Breast epithelium (tissue), 4 donors: ENCODE measurements at regions not wholly inside any gene's neighbourhood (a gene's known extent, or its start where the extent isn't known, plus 50 kb on each side); places are given as distances from the start of the nearest gene placed in this dataset.

Source experiments
- DNase-seq, 2 donors: peaks; one replicate each; pipeline ENCODE4 v3.0.0-alpha.2; 2019; ENCODE audit warnings: low spot score in 2 of 2
- H3K27ac ChIP-seq, 2 donors: fragments of 200-600 bp; sonication (generic) in 1 of 2; one replicate each; pipeline ENCODE4 v1.5.1; 2016 to 2019; ENCODE audit warnings: mild to moderate bottlenecking in 1 of 2
- H3K27me3 ChIP-seq, 2 donors: fragments of 200-600 bp; sonication (generic) in 1 of 2; one replicate each; pipeline versions ENCODE4 v1.5.1 to v1.6.0; 2017 to 2019; ENCODE audit warnings: control low read depth in 1 of 2, mild to moderate bottlenecking in 1 of 2
- H3K36me3 ChIP-seq: fragments of 200-600 bp; one replicate; pipeline ENCODE4 v1.5.1; 2019
- H3K4me1 ChIP-seq, 2 donors: fragments of 200-600 bp; sonication (generic); one replicate each; pipeline ENCODE4 v1.5.1; 2016 to 2019; ENCODE audit warnings: control low read depth in 1 of 2
- H3K4me3 ChIP-seq, 3 donors: fragments of 200-600 bp; sonication (generic); 1 replicate in 2 of 3; 2 replicates in 1 of 3; pipeline ENCODE4 v1.5.1; 2016 to 2019; ENCODE audit warnings: mild to moderate bottlenecking in 3 of 3, moderate library complexity in 2 of 3
- H3K9me3 ChIP-seq, 2 donors: fragments of 200-600 bp; sonication (generic) in 1 of 2; one replicate each; pipeline ENCODE4 v1.5.1; 2016 to 2019; ENCODE audit warnings: control low read depth in 1 of 2
- POLR2A ChIP-seq: fragments of 450-650 bp; IDR thresholded peaks from one replicate; pipeline ENCODE4 v1.6.1; 2016; ENCODE audit warnings: antibody characterized with exemption, mild to moderate bottlenecking, moderate library complexity
- POLR2AphosphoS5 ChIP-seq, 3 donors: sonication (generic); formaldehyde crosslinking; IDR thresholded peaks; one replicate each; pipeline ENCODE4 v1.6.1; 2017; ENCODE audit warnings: antibody characterized with exemption in 3 of 3
- intact Hi-C: fragments of 100-400 bp; cut with DNase I; formaldehyde crosslinking; loops from one replicate; pipeline ENCODE4 v1.15.1; 2023; ENCODE audit warnings: low total_unique reads
- TF ChIP-seq, protein P1 (sequence below), 3 donors: fragments of 450-650 bp; IDR thresholded peaks; one replicate each; pipeline ENCODE4 v1.5.1; 2016 to 2017; ENCODE audit warnings: antibody characterized with exemption in 3 of 3, mild to moderate bottlenecking in 3 of 3, moderate library complexity in 3 of 3

GRCh38 chr4:127344071-127344470 is 288.7 kb upstream of the INTU start:
- DNase-seq, result no peak
- Histone ChIP-seq H3K9me3 (no peaks in the 10 kb centered on the region), H3K4me1 (no peaks in the 10 kb centered on the region), H3K4me3 (no peak overlapping the region), H3K27ac (no peak overlapping the region), H3K27me3 (no peaks in the 10 kb centered on the region), H3K36me3 (no peaks in the 10 kb centered on the region)
- intact Hi-C loops, result no loop called here
- TF ChIP-seq POLR2AphosphoS5 (IDR thresholded peaks at IDR 0.05), result no peak
- no peak for TF ChIP-seq POLR2A
- TF ChIP-seq, protein P1, sequence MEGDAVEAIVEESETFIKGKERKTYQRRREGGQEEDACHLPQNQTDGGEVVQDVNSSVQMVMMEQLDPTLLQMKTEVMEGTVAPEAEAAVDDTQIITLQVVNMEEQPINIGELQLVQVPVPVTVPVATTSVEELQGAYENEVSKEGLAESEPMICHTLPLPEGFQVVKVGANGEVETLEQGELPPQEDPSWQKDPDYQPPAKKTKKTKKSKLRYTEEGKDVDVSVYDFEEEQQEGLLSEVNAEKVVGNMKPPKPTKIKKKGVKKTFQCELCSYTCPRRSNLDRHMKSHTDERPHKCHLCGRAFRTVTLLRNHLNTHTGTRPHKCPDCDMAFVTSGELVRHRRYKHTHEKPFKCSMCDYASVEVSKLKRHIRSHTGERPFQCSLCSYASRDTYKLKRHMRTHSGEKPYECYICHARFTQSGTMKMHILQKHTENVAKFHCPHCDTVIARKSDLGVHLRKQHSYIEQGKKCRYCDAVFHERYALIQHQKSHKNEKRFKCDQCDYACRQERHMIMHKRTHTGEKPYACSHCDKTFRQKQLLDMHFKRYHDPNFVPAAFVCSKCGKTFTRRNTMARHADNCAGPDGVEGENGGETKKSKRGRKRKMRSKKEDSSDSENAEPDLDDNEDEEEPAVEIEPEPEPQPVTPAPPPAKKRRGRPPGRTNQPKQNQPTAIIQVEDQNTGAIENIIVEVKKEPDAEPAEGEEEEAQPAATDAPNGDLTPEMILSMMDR (IDR thresholded peaks at IDR 0.05), result no peak

GRCh38 chr4:127347936-127348335 is 284.8 kb upstream of the INTU start:
- Histone ChIP-seq H3K4me1 (no peaks in the 10 kb centered on the region), H3K27me3 (no peaks in the 10 kb centered on the region), H3K36me3 (no peaks in the 10 kb centered on the region), H3K4me3 (no peak overlapping the region), H3K27ac (no peak overlapping the region), H3K9me3 (no peaks in the 10 kb centered on the region)
- TF ChIP-seq POLR2A, result no peak
- no peak for TF ChIP-seq POLR2AphosphoS5 (IDR thresholded peaks at IDR 0.05)
- TF ChIP-seq, protein P1 (IDR thresholded peaks at IDR 0.05), result no peak
- no peak for DNase-seq
- intact Hi-C loops, result no loop called here

DNA sequence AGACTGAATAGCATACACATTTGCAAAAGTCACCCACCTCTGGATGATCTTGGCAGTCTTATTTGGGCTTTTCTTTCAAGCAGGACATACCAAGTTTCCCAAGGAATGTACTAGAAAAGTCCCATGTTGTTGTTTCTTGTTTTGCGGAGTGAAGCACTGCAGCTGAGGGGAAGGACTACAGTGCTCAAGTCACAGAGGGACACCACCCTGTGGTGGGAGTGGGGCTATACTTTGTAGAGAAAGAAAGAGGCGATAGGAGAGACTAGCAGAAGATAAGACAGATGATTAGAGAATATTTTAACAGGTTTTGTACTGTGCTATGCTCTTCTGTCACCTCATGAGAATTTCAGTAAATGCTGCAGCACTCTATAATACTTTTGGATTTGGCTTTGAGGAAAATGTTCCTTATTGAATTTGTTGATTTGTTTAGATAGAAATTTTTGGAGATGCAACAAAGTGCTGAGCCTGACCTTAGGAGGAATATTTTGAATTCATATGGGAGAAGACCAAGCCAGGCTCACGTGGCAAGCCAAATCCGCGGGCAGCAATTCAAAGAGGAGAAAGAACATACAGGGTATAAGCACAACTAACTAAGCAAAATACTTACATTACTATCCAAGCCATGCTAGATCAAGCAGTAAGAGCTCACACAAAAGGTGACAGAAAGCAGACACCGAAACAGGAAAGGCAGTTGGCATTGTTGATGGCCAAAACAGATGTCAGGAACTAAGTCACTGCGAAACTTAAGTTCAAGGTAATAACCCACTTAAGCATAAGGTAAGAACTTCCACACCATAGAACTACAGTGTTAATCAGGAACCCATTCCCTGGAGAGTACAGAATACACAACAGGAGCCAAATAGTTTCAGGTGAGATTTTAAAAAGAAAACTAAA is 280.3 kb upstream of the INTU start:
- Histone ChIP-seq H3K27ac (peak overlapping the region in 1 of 2 donors; percentile 7), H3K4me3 (no peak overlapping the region), H3K9me3 (no peaks in the 10 kb centered on the region), H3K27me3 (no peaks in the 10 kb centered on the region), H3K36me3 (no peaks in the 10 kb centered on the region), H3K4me1 (no peaks in the 10 kb centered on the region)
- intact Hi-C loops, result no loop called here
- TF ChIP-seq POLR2A, result no peak
- no peak for TF ChIP-seq POLR2AphosphoS5 (IDR thresholded peaks at IDR 0.05)
- TF ChIP-seq, protein P1 (IDR thresholded peaks at IDR 0.05), result no peak
- no peak for DNase-seq

DNA sequence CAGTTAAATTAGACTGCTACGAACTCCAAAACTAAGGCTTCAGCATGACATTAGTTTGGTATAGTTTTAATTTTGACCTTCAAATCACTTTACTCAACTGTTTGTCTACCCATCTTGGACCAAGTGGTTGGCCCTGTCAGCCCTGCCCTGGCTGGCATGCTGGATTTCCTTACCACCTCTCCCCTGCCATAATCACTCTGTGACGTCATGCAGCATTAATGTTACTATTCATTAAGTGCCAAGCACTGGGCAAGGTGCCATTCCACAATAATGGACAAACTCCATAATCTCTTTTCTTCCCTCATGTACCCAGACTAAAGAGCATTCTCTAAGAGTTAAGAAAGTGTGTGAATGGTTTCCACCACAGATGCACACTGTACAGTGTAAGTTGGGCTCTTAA is 277.0 kb upstream of the INTU start:
- intact Hi-C loops, result loop anchor here (5.0 kb wide), 1 partner anchor 1583 kb away; no protein-coding TSS in a partner anchor
- H3K9me3 ChIP-seq, result no peaks in the 10 kb centered on the region
- no peak for TF ChIP-seq POLR2AphosphoS5 (IDR thresholded peaks at IDR 0.05)
- TF ChIP-seq, protein P1 (IDR thresholded peaks at IDR 0.05), result no peak
- no peak for TF ChIP-seq POLR2A
- no peak overlapping the region for H3K27ac ChIP-seq
- H3K4me3 ChIP-seq, result no peak overlapping the region
- DNase-seq, result no peak
- no peaks in the 10 kb centered on the region for H3K4me1 ChIP-seq
- H3K36me3 ChIP-seq, result no peaks in the 10 kb centered on the region
- H3K27me3 ChIP-seq, result no peaks in the 10 kb centered on the region

DNA sequence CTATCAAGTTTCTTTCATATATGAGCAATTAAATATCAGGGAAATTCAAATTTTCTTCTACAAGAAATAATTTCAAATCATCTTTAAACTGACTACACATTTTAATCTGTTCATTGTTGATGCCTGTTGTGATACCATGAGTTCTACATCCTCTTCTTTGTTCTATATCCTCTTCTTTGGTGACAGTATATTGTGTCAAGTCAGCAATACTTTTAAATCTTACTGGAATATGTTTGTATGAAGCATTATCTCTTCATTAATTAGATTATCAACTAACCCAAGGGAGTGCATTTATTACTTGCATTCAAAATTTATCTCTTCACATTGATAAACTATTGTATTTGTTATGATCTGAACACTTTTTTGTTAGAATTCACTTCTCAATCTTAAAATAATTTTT is 275.0 kb upstream of the INTU start:
- no peaks in the 10 kb centered on the region for H3K4me1 ChIP-seq
- intact Hi-C loops, result loop anchor here (5.0 kb wide), 1 partner anchor 1585 kb away; no protein-coding TSS in a partner anchor
- H3K27me3 ChIP-seq, result no peaks in the 10 kb centered on the region
- no peaks in the 10 kb centered on the region for H3K9me3 ChIP-seq
- H3K4me3 ChIP-seq, result no peak overlapping the region
- no peak for TF ChIP-seq POLR2AphosphoS5 (IDR thresholded peaks at IDR 0.05)
- TF ChIP-seq, protein P1 (IDR thresholded peaks at IDR 0.05), result no peak
- no peak for TF ChIP-seq POLR2A
- no peak for DNase-seq
- H3K27ac ChIP-seq, result no peak overlapping the region
- no peaks in the 10 kb centered on the region for H3K36me3 ChIP-seq
